SK-N-SH (cell line): ENCODE measurements at regions not wholly inside any gene's neighbourhood (a gene's known extent, or its start where the extent isn't known, plus 50 kb on each side); places are given as distances from the start of the nearest gene placed in this dataset.

Source experiments
- CTCF ChIA-PET: fragments of 300-600, 350-600 bp; formaldehyde crosslinking; extraction: SDS; loops from one replicate; lab custom pipeline; 2021; lab: Yijun Ruan, JAX
- POLR2A ChIA-PET: fragments of 350-600 bp; sonication (Branson Sonifier 250); formaldehyde crosslinking; extraction: SDS; loops from one replicate; lab custom pipeline; 2020; ENCODE audit warnings: antibody characterized with exemption, inconsistent platforms; lab: Yijun Ruan, JAX
- DNase-seq: peaks from one replicate; pipeline ENCODE4 v3.0.0; 2012
- H2AFZ ChIP-seq: fragments of 200-600 bp; sonication (generic); 2 replicates; pipeline ENCODE4 v1.8.1; 2016; ENCODE audit warnings: antibody characterized with exemption, mild to moderate bottlenecking, low read depth
- H3F3A ChIP-seq: fragments of 200-600 bp; sonication (generic); replicated peaks from 2 replicates; pipeline ENCODE3; 2016; ENCODE audit warnings: antibody characterized with exemption, mild to moderate bottlenecking; ENCODE audit not compliant: insufficient read depth
- H3K27ac ChIP-seq, 2 experiments: fragments of 200-500 bp in 1 of 2; fragments of 200-600 bp in 1 of 2; sonication (Bioruptor generic) in 1 of 2; sonication (generic), shearing (Covaris generic) in 1 of 2; 2 replicates each; pipeline versions ENCODE4 v1.5.1 to v1.6.1; 2014 to 2016; ENCODE audit warnings: low read depth in 2 of 2, inconsistent platforms in 1 of 2, low read length in 1 of 2, mild to moderate bottlenecking in 1 of 2, mixed read lengths in 1 of 2
- H3K27me3 ChIP-seq: fragments of 200-600 bp; sonication (generic), shearing (Covaris generic); 2 replicates; pipeline ENCODE4 v1.6.1; 2016; ENCODE audit warnings: mixed run types; ENCODE audit not compliant: insufficient read depth
- H3K36me3 ChIP-seq, 2 experiments: fragments of 200-500 bp in 1 of 2; fragments of 200-600 bp in 1 of 2; sonication (Bioruptor generic) in 1 of 2; sonication (generic) in 1 of 2; replicated peaks in 1 of 2; 2 replicates each; pipeline versions ENCODE3 to v1.5.1; 2014 to 2016; ENCODE audit warnings: low read length in 1 of 2, mild to moderate bottlenecking in 1 of 2; ENCODE audit not compliant: insufficient read depth in 2 of 2, control insufficient read depth in 1 of 2
- H3K4me1 ChIP-seq, 2 experiments: fragments of 200-500 bp in 1 of 2; fragments of 200-600 bp in 1 of 2; sonication (Bioruptor generic) in 1 of 2; sonication (generic), shearing (Covaris generic) in 1 of 2; 2 replicates each; pipeline versions ENCODE4 v1.5.1 to v1.6.1; 2014 to 2016; ENCODE audit warnings: low read depth in 1 of 2, low read length in 1 of 2, mixed run types in 1 of 2; ENCODE audit not compliant: insufficient read depth in 2 of 2, control insufficient read depth in 1 of 2
- H3K4me2 ChIP-seq: fragments of 200-600 bp; sonication (generic), shearing (Covaris generic); 2 replicates; pipeline ENCODE4 v1.6.1; 2017; ENCODE audit warnings: mixed run types
- H3K4me3 ChIP-seq, 2 experiments: fragments of 200-500 bp in 1 of 2; fragments of 200-600 bp in 1 of 2; sonication (Bioruptor generic) in 1 of 2; sonication (generic), shearing (Covaris generic) in 1 of 2; 2 replicates each; pipeline versions ENCODE4 v1.5.1 to v1.8.1; 2014 to 2016; ENCODE audit warnings: low read depth in 2 of 2, inconsistent platforms in 1 of 2, low read length in 1 of 2, mild to moderate bottlenecking in 1 of 2, mixed read lengths in 1 of 2, moderate library complexity in 1 of 2
- H3K79me2 ChIP-seq: fragments of 200-600 bp; sonication (generic); 2 replicates; pipeline ENCODE4 v1.8.1; 2017; ENCODE audit warnings: mild to moderate bottlenecking; ENCODE audit not compliant: insufficient read depth
- H3K9ac ChIP-seq: fragments of 200-600 bp; sonication (generic); 2 replicates; pipeline ENCODE4 v1.6.1; 2017; ENCODE audit warnings: mixed run types
- H3K9me2 ChIP-seq: fragments of 200-600 bp; sonication (generic); 2 replicates; pipeline ENCODE4 v1.6.1; 2017; ENCODE audit warnings: mixed run types
- H3K9me3 ChIP-seq: fragments of 200-600 bp; sonication (generic); 2 replicates; pipeline ENCODE4 v1.6.1; 2017; ENCODE audit warnings: mixed run types, mild to moderate bottlenecking, moderate library complexity
- H4K20me1 ChIP-seq: fragments of 200-600 bp; sonication (generic); 2 replicates; pipeline ENCODE4 v1.6.1; 2017; ENCODE audit warnings: mild to moderate bottlenecking, mixed run types; ENCODE audit not compliant: insufficient read depth
- EZH2phosphoT487 ChIP-seq: fragments of 200-600 bp; sonication (generic); IDR thresholded peaks from 2 replicates; pipeline ENCODE4 v1.6.1; 2017; ENCODE audit warnings: low read depth, mixed run types, mild to moderate bottlenecking, antibody characterized with exemption, moderate library complexity, borderline replicate concordance
- FOSL2 ChIP-seq: IDR thresholded peaks from 2 replicates; pipeline ENCODE4 v1.4.0; 2012; ENCODE audit warnings: low read depth, mild to moderate bottlenecking, moderate library complexity, borderline replicate concordance
- FOXJ3 ChIP-seq: sonication (generic); formaldehyde crosslinking; IDR thresholded peaks from 2 replicates; pipeline ENCODE4 v1.5.1; 2020; ENCODE audit warnings: mild to moderate bottlenecking, missing genetic modification reagents
- GABPA ChIP-seq: IDR thresholded peaks from 2 replicates; pipeline ENCODE4 v1.4.0; 2012; ENCODE audit warnings: low read depth, mild to moderate bottlenecking
- JUND ChIP-seq: IDR thresholded peaks from 2 replicates; pipeline ENCODE4 v1.4.0; 2012
- MXI1 ChIP-seq: IDR thresholded peaks from 2 replicates; pipeline ENCODE4 v1.6.1; 2012; ENCODE audit warnings: mild to moderate bottlenecking, low read depth, low read length, improper control_type of control experiment
- NFIC ChIP-seq: IDR thresholded peaks from 2 replicates; pipeline ENCODE4 v1.4.0; 2012; ENCODE audit warnings: borderline replicate concordance
- POLR2AphosphoS5 ChIP-seq: IDR thresholded peaks from 2 replicates; pipeline ENCODE4 v1.6.1; 2012; ENCODE audit warnings: low read depth, low read length
- RCOR1 ChIP-seq: fragments of 150-350 bp; IDR thresholded peaks from 2 replicates; pipeline ENCODE4 v1.6.1; 2017; ENCODE audit warnings: antibody characterized with exemption, low read length
- RFX5 ChIP-seq: IDR thresholded peaks from 2 replicates; pipeline ENCODE4 v1.6.1; 2012; ENCODE audit warnings: mild to moderate bottlenecking, improper control_type of control experiment, low read length
- SMC3 ChIP-seq: IDR thresholded peaks from 2 replicates; pipeline ENCODE4 v1.6.1; 2012; ENCODE audit warnings: low read depth, low read length, improper control_type of control experiment
- TCF12 ChIP-seq: IDR thresholded peaks from 2 replicates; pipeline ENCODE4 v1.4.0; 2012
- WGBS: methylation state at CpG from one replicate; pipeline ENCODE4 v1.1.6; 2017; ENCODE audit warnings: low lambda C conversion rate; 5-methylcytosine and 5-hydroxymethylcytosine counted together
- TF ChIP-seq, protein P1 (sequence below): fragments of 150-350 bp; IDR thresholded peaks from 2 replicates; pipeline ENCODE4 v1.6.1; 2017; ENCODE audit warnings: antibody characterized with exemption, low read length, low read depth, borderline replicate concordance
- TF ChIP-seq, protein P2 (sequence below): IDR thresholded peaks from 2 replicates; pipeline ENCODE4 v1.6.1; 2012; ENCODE audit warnings: mild to moderate bottlenecking, low read depth, low read length, moderate library complexity
- TF ChIP-seq, protein P3 (sequence below): fragments of 200-600 bp; sonication (generic); IDR thresholded peaks from 2 replicates; pipeline ENCODE4 v1.6.1; 2017; ENCODE audit warnings: antibody characterized with exemption, mild to moderate bottlenecking, moderate library complexity
- TF ChIP-seq, protein P4 (sequence below): IDR thresholded peaks from 2 replicates; pipeline ENCODE4 v1.4.0; 2012; ENCODE audit warnings: low read depth
- TF ChIP-seq, protein P5 (sequence below): IDR thresholded peaks from 2 replicates; pipeline ENCODE4 v1.4.0; 2012; ENCODE audit warnings: low read depth, borderline replicate concordance

DNA sequence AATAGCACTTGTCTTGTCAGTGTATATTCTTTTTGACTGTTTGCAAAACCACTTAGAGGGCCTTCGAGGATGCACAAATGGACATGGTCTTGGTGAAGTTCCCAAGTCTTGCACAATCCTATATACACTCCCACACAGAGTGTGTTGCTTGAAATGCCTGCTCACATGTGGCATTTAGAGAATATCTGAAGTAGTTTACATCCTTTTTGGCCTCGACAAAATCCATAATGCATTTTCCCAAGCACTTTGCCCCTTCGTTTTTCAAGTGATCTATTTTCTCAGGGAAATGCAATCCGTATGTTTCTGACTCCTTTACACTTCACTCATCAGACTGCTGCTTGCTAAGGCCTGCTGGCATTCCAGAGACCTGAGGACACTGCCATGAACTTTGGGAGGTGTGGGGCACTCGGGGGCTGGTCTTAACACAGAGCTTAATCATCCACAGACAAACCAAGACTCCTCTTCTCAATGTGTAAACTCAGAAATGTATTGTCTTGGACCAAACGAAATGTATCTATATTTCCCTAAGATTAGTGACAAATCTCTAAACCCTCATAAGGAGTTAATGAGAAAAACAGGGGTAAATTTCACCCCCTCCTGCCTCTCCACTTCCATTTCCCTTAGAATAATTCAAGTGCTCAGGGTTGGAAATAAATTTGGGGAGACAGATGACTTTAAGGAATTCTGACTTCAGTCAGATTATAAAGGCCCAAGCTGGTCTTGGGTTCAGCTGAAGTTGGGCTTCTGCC, 219.3 kb upstream of the APCDD1 start:
- no peaks in the 10 kb centered on the region for H3K79me2 ChIP-seq
- no peak for DNase-seq
- WGBS, result 11% methylated on average over 6 of the region's 6 CpGs
- H3K36me3 ChIP-seq, result no peaks in the 10 kb centered on the region
- H2AFZ ChIP-seq, result 0 out of 2 replicates have a peak overlapping the region, but pooled peaks have one; percentile 22
- TF ChIP-seq, protein P1, sequence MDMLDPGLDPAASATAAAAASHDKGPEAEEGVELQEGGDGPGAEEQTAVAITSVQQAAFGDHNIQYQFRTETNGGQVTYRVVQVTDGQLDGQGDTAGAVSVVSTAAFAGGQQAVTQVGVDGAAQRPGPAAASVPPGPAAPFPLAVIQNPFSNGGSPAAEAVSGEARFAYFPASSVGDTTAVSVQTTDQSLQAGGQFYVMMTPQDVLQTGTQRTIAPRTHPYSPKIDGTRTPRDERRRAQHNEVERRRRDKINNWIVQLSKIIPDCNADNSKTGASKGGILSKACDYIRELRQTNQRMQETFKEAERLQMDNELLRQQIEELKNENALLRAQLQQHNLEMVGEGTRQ, result no peak
- TF ChIP-seq NFIC (no peak), POLR2AphosphoS5 (no peak), EZH2phosphoT487 (no peak), TCF12 (no peak), RFX5 (no peak), JUND (no peak), FOSL2 (no peak), SMC3 (no peak), RCOR1 (no peak), MXI1 (no peak), GABPA (no peak), FOXJ3 (CRISPR knock-in tag) (no peak)
- TF ChIP-seq, protein P2, sequence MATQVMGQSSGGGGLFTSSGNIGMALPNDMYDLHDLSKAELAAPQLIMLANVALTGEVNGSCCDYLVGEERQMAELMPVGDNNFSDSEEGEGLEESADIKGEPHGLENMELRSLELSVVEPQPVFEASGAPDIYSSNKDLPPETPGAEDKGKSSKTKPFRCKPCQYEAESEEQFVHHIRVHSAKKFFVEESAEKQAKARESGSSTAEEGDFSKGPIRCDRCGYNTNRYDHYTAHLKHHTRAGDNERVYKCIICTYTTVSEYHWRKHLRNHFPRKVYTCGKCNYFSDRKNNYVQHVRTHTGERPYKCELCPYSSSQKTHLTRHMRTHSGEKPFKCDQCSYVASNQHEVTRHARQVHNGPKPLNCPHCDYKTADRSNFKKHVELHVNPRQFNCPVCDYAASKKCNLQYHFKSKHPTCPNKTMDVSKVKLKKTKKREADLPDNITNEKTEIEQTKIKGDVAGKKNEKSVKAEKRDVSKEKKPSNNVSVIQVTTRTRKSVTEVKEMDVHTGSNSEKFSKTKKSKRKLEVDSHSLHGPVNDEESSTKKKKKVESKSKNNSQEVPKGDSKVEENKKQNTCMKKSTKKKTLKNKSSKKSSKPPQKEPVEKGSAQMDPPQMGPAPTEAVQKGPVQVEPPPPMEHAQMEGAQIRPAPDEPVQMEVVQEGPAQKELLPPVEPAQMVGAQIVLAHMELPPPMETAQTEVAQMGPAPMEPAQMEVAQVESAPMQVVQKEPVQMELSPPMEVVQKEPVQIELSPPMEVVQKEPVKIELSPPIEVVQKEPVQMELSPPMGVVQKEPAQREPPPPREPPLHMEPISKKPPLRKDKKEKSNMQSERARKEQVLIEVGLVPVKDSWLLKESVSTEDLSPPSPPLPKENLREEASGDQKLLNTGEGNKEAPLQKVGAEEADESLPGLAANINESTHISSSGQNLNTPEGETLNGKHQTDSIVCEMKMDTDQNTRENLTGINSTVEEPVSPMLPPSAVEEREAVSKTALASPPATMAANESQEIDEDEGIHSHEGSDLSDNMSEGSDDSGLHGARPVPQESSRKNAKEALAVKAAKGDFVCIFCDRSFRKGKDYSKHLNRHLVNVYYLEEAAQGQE, result no peak
- TF ChIP-seq, protein P3, sequence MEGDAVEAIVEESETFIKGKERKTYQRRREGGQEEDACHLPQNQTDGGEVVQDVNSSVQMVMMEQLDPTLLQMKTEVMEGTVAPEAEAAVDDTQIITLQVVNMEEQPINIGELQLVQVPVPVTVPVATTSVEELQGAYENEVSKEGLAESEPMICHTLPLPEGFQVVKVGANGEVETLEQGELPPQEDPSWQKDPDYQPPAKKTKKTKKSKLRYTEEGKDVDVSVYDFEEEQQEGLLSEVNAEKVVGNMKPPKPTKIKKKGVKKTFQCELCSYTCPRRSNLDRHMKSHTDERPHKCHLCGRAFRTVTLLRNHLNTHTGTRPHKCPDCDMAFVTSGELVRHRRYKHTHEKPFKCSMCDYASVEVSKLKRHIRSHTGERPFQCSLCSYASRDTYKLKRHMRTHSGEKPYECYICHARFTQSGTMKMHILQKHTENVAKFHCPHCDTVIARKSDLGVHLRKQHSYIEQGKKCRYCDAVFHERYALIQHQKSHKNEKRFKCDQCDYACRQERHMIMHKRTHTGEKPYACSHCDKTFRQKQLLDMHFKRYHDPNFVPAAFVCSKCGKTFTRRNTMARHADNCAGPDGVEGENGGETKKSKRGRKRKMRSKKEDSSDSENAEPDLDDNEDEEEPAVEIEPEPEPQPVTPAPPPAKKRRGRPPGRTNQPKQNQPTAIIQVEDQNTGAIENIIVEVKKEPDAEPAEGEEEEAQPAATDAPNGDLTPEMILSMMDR, result no peak
- TF ChIP-seq, protein P4, sequence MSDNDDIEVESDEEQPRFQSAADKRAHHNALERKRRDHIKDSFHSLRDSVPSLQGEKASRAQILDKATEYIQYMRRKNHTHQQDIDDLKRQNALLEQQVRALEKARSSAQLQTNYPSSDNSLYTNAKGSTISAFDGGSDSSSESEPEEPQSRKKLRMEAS, result no peak
- TF ChIP-seq, protein P5, sequence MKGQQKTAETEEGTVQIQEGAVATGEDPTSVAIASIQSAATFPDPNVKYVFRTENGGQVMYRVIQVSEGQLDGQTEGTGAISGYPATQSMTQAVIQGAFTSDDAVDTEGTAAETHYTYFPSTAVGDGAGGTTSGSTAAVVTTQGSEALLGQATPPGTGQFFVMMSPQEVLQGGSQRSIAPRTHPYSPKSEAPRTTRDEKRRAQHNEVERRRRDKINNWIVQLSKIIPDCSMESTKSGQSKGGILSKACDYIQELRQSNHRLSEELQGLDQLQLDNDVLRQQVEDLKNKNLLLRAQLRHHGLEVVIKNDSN, result no peak
- TF ChIP-seq, all 33 proteins: peak for 0
- Histone ChIP-seq H3K4me3 (no peak overlapping the region), H3K9me3 (no peaks in the 10 kb centered on the region), H4K20me1 (no peaks in the 10 kb centered on the region), H3K27me3 (no peaks in the 10 kb centered on the region), H3K4me1 (peaks cover 6 to 9% of the 10 kb centered on the region in 2 experiments; a peak in 2 of 4 replicates), H3F3A (peaks cover 8% of the 10 kb centered on the region), H3K9me2 (no peaks in the 10 kb centered on the region), H3K4me2 (no peak overlapping the region), H3K9ac (no peak overlapping the region), H3K27ac (peak overlapping the region in 1 of 2 experiments; percentile 40; a peak in 2 of 4 replicates)
- CTCF ChIA-PET, result no interaction called here
- POLR2A ChIA-PET, result no interaction called here
